Hepatocyte (in vitro differentiated cells): ENCODE measurements at regions not wholly inside any gene's neighbourhood (a gene's known extent, or its start where the extent isn't known, plus 50 kb on each side); places are given as distances from the start of the nearest gene placed in this dataset.

Experiments used
- CTCF ChIP-seq: fragments of 200-600 bp; sonication (generic); IDR thresholded peaks from 2 replicates; pipeline ENCODE4 v1.5.1; 2016; ENCODE audit warnings: antibody characterized with exemption, mild to moderate bottlenecking; ENCODE audit not compliant: poor library complexity
- EZH2phosphoT487 ChIP-seq: fragments of 200-600 bp; sonication (generic); IDR thresholded peaks from one replicate; pipeline ENCODE4 v1.6.1; 2018; ENCODE audit warnings: antibody characterized with exemption, mild to moderate bottlenecking, low read depth, moderate library complexity; ENCODE audit not compliant: unreplicated experiment, severe bottlenecking

GRCh38 chr1:201736707-201737320, 92.1 kb upstream of the IPO9 start:
- TF ChIP-seq CTCF (no peak), EZH2phosphoT487 (no peak)
